Stimulated activated CD4-positive, alpha-beta T cell treated with anti-CD3 and anti-CD28 coated beads, TNF-alpha, amount 100 ng/mL, for 1 hour (primary cell): ENCODE measurements at regions not wholly inside any gene's neighbourhood (a gene's known extent, or its start where the extent isn't known, plus 50 kb on each side); places are given as distances from the start of the nearest gene placed in this dataset.

Source experiments
- DNase-seq, 3 donors: peaks; one replicate each; pipeline ENCODE4 v3.0.0-alpha.2; 2020; ENCODE audit warnings: low read depth in 3 of 3, low spot score in 1 of 3

- no peak for DNase-seq
Measured at GRCh38 chr21:31502537-31503143, 156.9 kb upstream of the SOD1 start.

DNA sequence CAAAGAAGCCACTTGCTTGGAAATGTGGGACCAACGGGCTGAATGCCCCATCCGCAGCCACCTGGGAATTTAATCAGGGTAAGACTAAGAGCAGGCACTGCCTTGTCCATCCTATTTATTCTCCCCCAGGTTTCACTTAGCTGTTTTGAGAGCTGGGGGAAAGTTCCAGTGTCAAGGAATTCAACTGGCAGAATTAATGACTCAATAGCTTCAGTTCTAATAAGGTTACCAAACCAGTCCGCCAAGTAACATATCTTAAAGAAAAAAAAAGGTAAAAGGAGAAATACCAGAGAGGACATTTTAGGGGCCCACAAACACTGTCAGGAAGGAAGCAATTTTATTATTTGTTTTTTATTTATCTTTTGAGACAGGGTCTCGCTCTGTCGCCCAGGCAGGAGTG is 157.6 kb upstream of the SOD1 start:
- no peak for DNase-seq

DNA sequence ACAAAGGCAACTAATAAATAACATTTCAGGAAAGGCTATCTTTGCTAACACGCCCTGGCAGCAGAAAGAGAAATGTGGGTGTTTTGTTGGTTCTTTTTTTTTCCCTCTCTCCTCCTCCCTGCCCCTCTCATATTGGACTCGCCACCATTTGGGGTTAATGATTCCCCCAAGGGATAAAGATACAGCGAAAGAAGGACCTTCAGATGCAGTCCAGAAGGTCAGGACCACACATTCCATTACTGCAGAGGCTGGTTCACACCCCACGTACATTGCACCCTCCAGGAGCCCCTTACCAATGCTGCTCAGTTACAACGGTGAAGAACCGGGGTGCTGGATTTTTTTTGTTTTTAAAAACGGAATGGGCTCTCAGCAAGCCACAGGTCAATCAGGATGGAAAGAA is 156.9 kb upstream of the TIAM1 start:
- no peak for DNase-seq

DNA sequence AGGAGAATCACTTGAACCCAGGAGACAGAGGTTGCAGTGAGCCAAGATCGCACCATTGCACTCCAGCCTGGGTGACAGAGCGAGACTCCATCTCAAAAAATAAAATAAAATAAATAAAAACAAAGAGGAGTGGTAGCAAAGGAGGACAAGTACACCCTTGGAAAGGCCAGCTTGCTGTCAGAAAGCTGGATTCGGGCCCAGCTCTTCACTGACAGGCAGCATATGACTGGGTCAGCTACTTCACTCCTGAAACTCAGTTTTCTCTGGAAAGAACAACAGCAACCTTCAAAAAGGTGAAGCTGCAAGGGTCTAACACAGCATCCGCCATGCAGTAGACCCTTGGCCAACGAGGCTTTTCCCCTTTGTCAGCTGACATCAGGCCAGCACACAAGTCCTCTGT is 156.0 kb upstream of the TIAM1 start:
- no peak for DNase-seq

DNA sequence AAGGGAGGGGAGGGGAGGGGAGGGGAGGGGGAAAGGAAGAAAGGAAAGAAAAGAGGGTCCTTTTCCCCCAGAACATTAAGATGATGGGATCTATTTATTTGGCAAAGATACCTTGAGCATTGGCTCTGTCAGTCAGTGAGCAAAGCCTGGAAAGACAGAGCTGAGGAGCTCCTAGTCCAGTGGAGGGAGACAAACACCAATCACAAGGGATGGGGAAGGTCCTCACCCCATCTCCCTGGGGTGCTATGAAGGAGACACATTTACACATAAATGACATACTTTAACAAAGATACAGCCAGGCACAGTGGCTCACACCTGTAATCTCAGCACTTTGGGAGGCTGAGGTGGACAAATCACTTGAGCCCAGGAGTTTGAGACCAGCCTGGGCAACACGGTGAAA is 154.9 kb upstream of the TIAM1 start:
- DNase-seq, result no peak

GRCh38 chr21:31497914-31498313 is 153.9 kb upstream of the TIAM1 start:
- no peak for DNase-seq

- DNase-seq, result no peak
Measured at GRCh38 chr21:31493350-31493880, 149.4 kb upstream of the TIAM1 start.

GRCh38 chr21:31491617-31492016 is 147.6 kb upstream of the TIAM1 start:
- no peak for DNase-seq

DNA sequence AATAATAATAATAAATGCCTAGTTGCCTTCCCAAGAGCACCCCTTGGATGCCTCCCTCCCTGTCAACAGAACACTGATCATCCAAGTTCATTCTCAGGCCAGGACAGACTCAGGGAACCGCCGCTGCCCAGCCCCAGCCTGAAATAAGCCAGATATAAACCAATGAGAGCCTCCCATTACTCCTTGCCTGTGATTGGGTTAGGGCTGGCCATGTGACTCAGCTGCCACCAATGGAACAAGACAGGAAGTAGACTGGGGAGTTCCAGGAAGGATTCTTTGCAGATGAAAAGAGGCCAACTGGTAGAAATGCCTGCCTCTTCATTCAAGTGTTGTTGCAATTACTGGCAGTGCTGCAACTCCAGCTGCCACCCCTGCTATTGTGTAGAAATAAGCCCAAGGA is 146.4 kb upstream of the TIAM1 start:
- DNase-seq, result no peak

DNA sequence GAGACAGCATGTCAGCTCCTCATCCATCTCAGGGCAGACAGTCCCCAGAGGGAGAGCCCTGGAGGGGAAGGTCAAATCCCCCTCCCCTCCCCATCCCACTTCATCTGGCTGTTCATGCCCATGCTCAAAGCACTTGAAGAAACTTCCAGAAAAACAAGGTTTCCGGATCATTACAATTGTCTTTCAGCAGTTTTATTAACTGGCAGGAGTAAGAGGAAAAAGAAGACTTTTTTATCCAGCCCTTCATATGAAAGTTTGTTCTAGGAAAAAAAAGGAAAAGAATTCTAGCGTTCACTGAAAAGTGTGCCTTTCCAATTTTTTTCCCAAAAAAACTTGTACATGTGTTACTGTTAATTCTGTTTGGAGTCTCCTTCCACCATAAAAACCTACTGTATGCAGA is 145.7 kb upstream of the TIAM1 start:
- no peak for DNase-seq

GRCh38 chr21:31489014-31489413 is 145.0 kb upstream of the TIAM1 start:
- no peak for DNase-seq

- no peak for DNase-seq
Measured at GRCh38 chr21:31484219-31484618, 140.2 kb upstream of the TIAM1 start.

GRCh38 chr21:31483146-31483545 is 139.1 kb upstream of the TIAM1 start:
- DNase-seq, result no peak

GRCh38 chr21:31482460-31482859 is 138.4 kb upstream of the TIAM1 start:
- DNase-seq, result no peak

GRCh38 chr21:31480228-31480627 is 136.2 kb upstream of the TIAM1 start:
- no peak for DNase-seq

GRCh38 chr21:31479714-31480113 is 135.7 kb upstream of the TIAM1 start:
- DNase-seq, result no peak

DNA sequence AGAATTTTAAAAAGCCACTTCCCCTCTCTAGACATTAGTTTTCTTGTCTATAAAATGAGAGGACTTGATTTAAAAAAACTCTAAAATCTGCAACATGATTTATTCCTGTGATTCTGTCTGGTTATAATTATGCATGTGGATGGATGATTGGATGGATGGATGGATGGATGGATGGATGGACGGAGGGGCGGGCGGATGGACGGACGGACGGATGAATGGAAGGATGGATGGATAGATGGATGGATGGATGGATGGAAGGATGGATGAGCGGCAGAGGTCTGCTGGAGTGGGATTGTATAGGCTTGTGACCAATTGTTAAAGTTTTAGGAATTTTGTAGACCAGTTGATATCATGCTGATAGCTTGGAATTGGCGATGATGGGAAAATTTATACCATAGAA is 135.2 kb upstream of the TIAM1 start:
- no peak for DNase-seq

- no peak for DNase-seq
Measured at GRCh38 chr21:31476263-31477022, 132.4 kb upstream of the TIAM1 start.

DNA sequence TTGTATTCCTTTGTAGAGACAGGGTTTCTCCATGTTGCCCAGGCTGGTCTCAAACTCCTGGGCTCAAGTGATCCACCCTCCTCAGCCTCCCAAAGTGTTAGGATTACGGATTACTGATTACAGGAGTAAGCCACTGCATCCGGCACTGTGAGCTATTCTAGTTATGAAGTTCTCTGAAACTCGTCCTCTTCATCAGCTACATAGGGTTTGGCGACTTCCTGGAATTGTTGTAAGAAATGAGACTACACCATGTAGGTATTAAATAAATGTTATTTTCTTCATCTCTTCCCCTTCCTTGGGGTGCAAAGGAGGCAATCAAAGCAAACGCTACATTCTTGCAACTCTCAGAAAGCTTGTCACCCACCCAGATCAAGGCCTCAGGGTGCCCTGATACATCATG is 131.2 kb upstream of the TIAM1 start:
- no peak for DNase-seq

DNA sequence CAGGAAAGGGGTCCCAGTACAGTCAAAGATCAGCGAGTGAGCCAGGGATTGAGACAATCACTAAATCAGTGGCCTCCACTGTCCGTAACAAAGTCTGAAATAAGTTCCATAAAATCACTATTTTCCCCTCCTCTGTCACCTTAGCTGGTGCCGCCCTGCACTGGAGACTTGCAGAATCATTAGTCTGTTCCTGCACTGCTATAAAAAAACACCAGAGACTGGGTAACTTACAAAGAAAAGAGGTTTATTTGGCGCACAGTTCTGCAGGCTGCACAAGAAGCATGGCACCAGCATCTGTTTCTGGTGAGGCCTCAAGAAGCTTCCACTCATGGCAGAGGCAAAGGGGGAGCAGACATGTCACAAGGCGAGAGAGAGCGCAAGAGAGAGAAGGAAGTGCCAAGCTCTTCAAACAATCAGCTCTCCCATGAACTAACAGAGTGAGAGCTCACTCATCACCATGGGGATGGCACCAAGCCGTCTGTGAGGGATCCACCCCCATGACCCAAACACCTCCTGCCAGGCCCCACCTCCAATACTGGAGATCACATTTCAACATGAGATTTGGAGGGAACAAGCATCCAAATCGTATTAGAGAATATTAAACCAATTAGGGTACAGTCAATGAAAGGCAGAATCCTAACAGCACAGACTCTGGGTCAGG is 129.8 kb upstream of the TIAM1 start:
- no peak for DNase-seq

DNA sequence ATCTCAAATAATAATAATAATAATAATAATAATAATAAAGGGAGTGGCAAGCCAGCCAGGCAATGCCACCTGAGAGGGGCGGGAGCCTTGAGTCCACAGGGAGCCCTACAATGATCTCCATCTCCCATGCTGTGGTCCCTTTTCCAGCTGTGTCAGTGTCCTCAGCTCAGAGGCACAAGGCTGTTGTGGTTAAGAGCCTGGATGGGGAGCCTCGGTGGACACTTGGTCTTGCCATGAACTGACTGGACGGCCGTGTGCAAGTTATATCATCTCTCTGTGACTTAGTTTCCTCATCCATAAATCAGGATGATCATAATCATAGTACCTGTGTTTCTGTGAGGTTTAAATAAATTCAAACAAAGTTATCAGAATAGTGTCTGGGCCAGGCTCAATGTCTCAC is 127.8 kb upstream of the TIAM1 start:
- DNase-seq, result no peak
